Lung (tissue), 11 donors: ENCODE measurements at regions not wholly inside any gene's neighbourhood (a gene's known extent, or its start where the extent isn't known, plus 50 kb on each side); places are given as distances from the start of the nearest gene placed in this dataset.

Experiments
- ATAC-seq: fragments of 200-7000 bp; cut with Tn5 transposase; one replicate; pipeline ENCODE4 v1.9.1; 2020; ENCODE audit warnings: moderate number of reproducible peaks; ENCODE audit not compliant: insufficient read depth, low FRiP score
- DNase-seq, 3 donors: peaks; one replicate each; pipeline ENCODE4 v3.0.0-alpha.2; 2013 to 2017
- H3K27ac ChIP-seq, 2 donors: one replicate each; pipeline ENCODE4 v1.5.1; 2013; ENCODE audit warnings: mild to moderate bottlenecking in 2 of 2, moderate library complexity in 2 of 2, control low read depth in 1 of 2, inconsistent platforms in 1 of 2, low read depth in 1 of 2, low read length in 1 of 2
- H3K27me3 ChIP-seq, 3 donors: one replicate each; pipeline ENCODE4 v1.5.1; 2013; ENCODE audit warnings: low read length in 2 of 3; ENCODE audit not compliant: control insufficient read depth in 3 of 3, insufficient read depth in 3 of 3
- H3K36me3 ChIP-seq, 4 donors: one replicate each; pipeline ENCODE4 v1.5.1; 2013; ENCODE audit warnings: low read length in 4 of 4, mild to moderate bottlenecking in 1 of 4, moderate library complexity in 1 of 4; ENCODE audit not compliant: control insufficient read depth in 4 of 4, insufficient read depth in 4 of 4
- H3K4me1 ChIP-seq, 5 donors: one replicate each; pipeline ENCODE4 v1.5.1; 2013; ENCODE audit warnings: low read length in 5 of 5, mild to moderate bottlenecking in 2 of 5, moderate library complexity in 1 of 5; ENCODE audit not compliant: control insufficient read depth in 5 of 5, insufficient read depth in 5 of 5
- H3K4me3 ChIP-seq: one replicate; pipeline ENCODE4 v1.5.1; 2013; ENCODE audit warnings: mild to moderate bottlenecking, control low read depth, moderate library complexity
- H3K9ac ChIP-seq, 2 donors: one replicate each; pipeline ENCODE4 v1.5.1; 2013; ENCODE audit warnings: low read length in 2 of 2, control low read depth in 1 of 2; ENCODE audit not compliant: insufficient read depth in 1 of 2
- H3K9me3 ChIP-seq, 4 donors: one replicate each; pipeline ENCODE4 v1.5.1; 2013; ENCODE audit warnings: low read length in 3 of 4, mild to moderate bottlenecking in 1 of 4, moderate library complexity in 1 of 4; ENCODE audit not compliant: control insufficient read depth in 4 of 4, insufficient read depth in 3 of 4
- CTCF ChIP-seq: IDR thresholded peaks from 2 replicates; pipeline ENCODE4 v1.5.1; 2012; ENCODE audit warnings: mild to moderate bottlenecking; ENCODE audit errors: control extremely low read depth, extremely low read depth
- WGBS, 2 donors: extraction: QIAGEN DNeasy Blood & Tissue Kit; methylation state at CpG; one replicate each; pipeline ENCODE4 v1.1.7; 2013; 5-methylcytosine and 5-hydroxymethylcytosine counted together
- donor health status: control.
- donor health status: control.
- donor health status: Bipolar disorder and iron deficiency.
- donor health status: healthy.
- donor health status: DM: yes; HTN: yes; CAD: no.

- Histone ChIP-seq H3K9ac (no peak overlapping the region), H3K36me3 (no peaks in the 10 kb centered on the region), H3K4me3 (no peak overlapping the region), H3K4me1 (no peaks in the 10 kb centered on the region), H3K27ac (no peak overlapping the region), H3K27me3 (peaks cover 0 to 5% (median 0%) of the 10 kb centered on the region in 3 donors), H3K9me3 (peaks cover 0 to under 1% (median 0%) of the 10 kb centered on the region in 4 donors)
- peak; percentile 26 for TF ChIP-seq CTCF
- peak; percentile 43 to 52 (median 51) for DNase-seq
- peak; percentile 87 for ATAC-seq
- WGBS, 2 donors, result 29 to 35% methylated on average over 4 of the region's 4 CpGs
Measured at GRCh38 chr15:79595995-79596622, 164.0 kb downstream of the MINAR1 start.

- H3K9ac ChIP-seq, result no peak overlapping the region
- H3K27ac ChIP-seq, result no peak overlapping the region
- H3K36me3 ChIP-seq, result no peaks in the 10 kb centered on the region
- ATAC-seq, result no peak
- H3K27me3 ChIP-seq, result peaks cover 0 to 3% (median 0%) of the 10 kb centered on the region in 3 donors
- DNase-seq, result no peak
- WGBS, 2 donors, result 57 to 78% methylated on average over 1 of the region's 1 CpG
- H3K4me3 ChIP-seq, result no peak overlapping the region
- H3K4me1 ChIP-seq, result no peaks in the 10 kb centered on the region
- no peak for TF ChIP-seq CTCF
- H3K9me3 ChIP-seq, result peaks cover 0 to 1% (median 0%) of the 10 kb centered on the region in 4 donors
Measured at GRCh38 chr15:79598639-79599038, 166.5 kb downstream of the MINAR1 start.

GRCh38 chr15:79601405-79602086 lies 169.4 kb downstream of the MINAR1 start:
- ATAC-seq (no peak), DNase-seq (no peak)
- Histone ChIP-seq H3K36me3 (no peaks in the 10 kb centered on the region), H3K4me3 (no peak overlapping the region), H3K27me3 (peaks cover 0 to 3% (median 0%) of the 10 kb centered on the region in 3 donors), H3K27ac (no peak overlapping the region), H3K9me3 (peaks cover 0 to 4% (median 0%) of the 10 kb centered on the region in 4 donors), H3K4me1 (no peaks in the 10 kb centered on the region), H3K9ac (no peak overlapping the region)
- 79 to 82% methylated on average over 7 of the region's 7 CpGs for WGBS, 2 donors
- no peak for TF ChIP-seq CTCF
